PC-9 (cell line): ENCODE measurements at regions not wholly inside any gene's neighbourhood (a gene's known extent, or its start where the extent isn't known, plus 50 kb on each side); places are given as distances from the start of the nearest gene placed in this dataset.
"Not testable (repeated sequence)": the region's sequence is repeated elsewhere in the genome, so short reads cannot be mapped to it uniquely, and the experiment has no call there.

Source experiments
- BruUV-seq: library from RNA; stranded (reverse); fragments of 400-500 nt; replicated peaks from 2 replicates; lab custom pipeline; 2021; lab: Mats Ljungman, UMichigan
- CTCF ChIA-PET: fragments of 300-600 bp; sonication (Branson Sonifier 250); formaldehyde crosslinking; loops from one replicate; lab custom pipeline; 2022; ENCODE audit warnings: antibody characterized with exemption; lab: Charles Lee
- POLR2A ChIA-PET: fragments of 300-600 bp; sonication (Branson Sonifier 250); formaldehyde crosslinking; loops from one replicate; lab custom pipeline; 2022; ENCODE audit warnings: antibody characterized with exemption; ENCODE audit not compliant: unreplicated experiment; lab: Charles Lee
- DNase-seq, 2 experiments: peaks; one replicate each; pipeline versions ENCODE4 v3.0.0 to v3.0.0-alpha.2; 2015 to 2022; ENCODE audit warnings: mixed read lengths in 1 of 2
- H2AFZ ChIP-seq: fragments of 200-600 bp; sonication (generic); 2 replicates; pipeline ENCODE4 v1.8.1; 2017; ENCODE audit warnings: antibody characterized with exemption
- H3F3A ChIP-seq: fragments of 200-600 bp; sonication (generic); 2 replicates; pipeline ENCODE4 v1.8.1; 2017; ENCODE audit warnings: antibody characterized with exemption, mild to moderate bottlenecking, low read depth; ENCODE audit not compliant: insufficient read depth
- H3K27ac ChIP-seq: fragments of 200-600 bp; sonication (generic); 2 replicates; pipeline ENCODE4 v1.6.1; 2016; ENCODE audit warnings: mixed run types
- H3K27me3 ChIP-seq: fragments of 200-600 bp; sonication (generic); 2 replicates; pipeline ENCODE4 v1.6.1; 2016; ENCODE audit warnings: low read depth, mixed run types; ENCODE audit not compliant: insufficient read depth
- H3K36me3 ChIP-seq: fragments of 200-600 bp; sonication (generic); 2 replicates; pipeline ENCODE4 v1.6.1; 2016; ENCODE audit warnings: low read depth, mixed run types
- H3K4me1 ChIP-seq: fragments of 200-600 bp; sonication (generic); replicated peaks from 2 replicates; pipeline ENCODE4 v1.6.1; 2016; ENCODE audit warnings: mixed run types; ENCODE audit not compliant: insufficient read depth
- H3K4me2 ChIP-seq: fragments of 200-600 bp; sonication (generic); 2 replicates; pipeline ENCODE4 v1.6.1; 2017; ENCODE audit warnings: mixed run types
- H3K4me3 ChIP-seq: fragments of 200-600 bp; sonication (generic); 2 replicates; pipeline ENCODE4 v1.6.1; 2016; ENCODE audit warnings: mixed run types
- H3K79me2 ChIP-seq: fragments of 200-600 bp; sonication (generic); 2 replicates; pipeline ENCODE4 v1.6.1; 2017; ENCODE audit warnings: low read depth, mixed run types
- H3K9me2 ChIP-seq: fragments of 200-600 bp; sonication (generic); 2 replicates; pipeline ENCODE4 v1.8.1; 2017; ENCODE audit warnings: mild to moderate bottlenecking; ENCODE audit not compliant: insufficient read depth
- H3K9me3 ChIP-seq: fragments of 200-600 bp; sonication (generic); 2 replicates; pipeline ENCODE4 v1.8.1; 2016; ENCODE audit warnings: low read depth; ENCODE audit not compliant: insufficient read depth
- H4K20me1 ChIP-seq: fragments of 200-600 bp; sonication (generic); 2 replicates; pipeline ENCODE4 v1.8.1; 2017; ENCODE audit not compliant: insufficient read depth
- CTCF ChIP-seq: fragments of 200-600 bp; sonication (generic); conservative IDR thresholded peaks from 2 replicates; pipeline ENCODE4 v1.6.1; 2017; ENCODE audit warnings: mixed run types, antibody characterized with exemption, mild to moderate bottlenecking, moderate library complexity
- EZH2 ChIP-seq: fragments of 200-600 bp; sonication (generic); IDR thresholded peaks from 2 replicates; pipeline ENCODE4 v1.8.0; 2017; ENCODE audit warnings: antibody characterized with exemption, low read depth
- intact Hi-C: fragments of 100-400 bp; cut with micrococcal nuclease; formaldehyde crosslinking; loops from one replicate; pipeline ENCODE4 v1.10.0; 2022; ENCODE audit not compliant: unreplicated experiment

GRCh38 chr7:68185631-68186456 lies 1189.2 kb downstream of the TYW1 start:
- intact Hi-C loops, result no loop called here
- Histone ChIP-seq H3K4me1 (no peaks in the 10 kb centered on the region), H3K79me2 (no peaks in the 10 kb centered on the region), H2AFZ (no peak overlapping the region), H3K4me3 (no peak overlapping the region), H3K27ac (no peak overlapping the region), H3K27me3 (no peaks in the 10 kb centered on the region), H3K36me3 (no peaks in the 10 kb centered on the region), H3K9me2 (no peaks in the 10 kb centered on the region), H3K4me2 (no peak overlapping the region), H3K9me3 (no peaks in the 10 kb centered on the region; the same call in 1 of the 2 replicates), H4K20me1 (no peaks in the 10 kb centered on the region), H3F3A (no peaks in the 10 kb centered on the region)
- no peak for TF ChIP-seq CTCF
- TF ChIP-seq EZH2, result no peak
- no TSS peak for BruUV-seq
- DNase-seq, result no peak
- POLR2A ChIA-PET, result no interaction called here
- CTCF ChIA-PET, result interaction anchor here (0.7 kb wide), 1 partner anchor 808 kb away, joined by 4 read pairs; no protein-coding TSS in a partner anchor

- Histone ChIP-seq H3K27ac (no peak overlapping the region), H3K36me3 (no peaks in the 10 kb centered on the region), H4K20me1 (no peaks in the 10 kb centered on the region), H3K9me2 (no peaks in the 10 kb centered on the region), H3K9me3 (no peaks in the 10 kb centered on the region; the same call in 1 of the 2 replicates), H3K4me3 (no peak overlapping the region), H3K4me1 (no peaks in the 10 kb centered on the region), H3K79me2 (no peaks in the 10 kb centered on the region), H3F3A (no peaks in the 10 kb centered on the region), H2AFZ (no peak overlapping the region), H3K4me2 (no peak overlapping the region), H3K27me3 (no peaks in the 10 kb centered on the region)
- BruUV-seq, result no TSS peak
- ChIA-PET POLR2A (no interaction called here), CTCF (no interaction called here)
- intact Hi-C loops, result no loop called here
- DNase-seq, result no peak
- TF ChIP-seq EZH2, result no peak
- TF ChIP-seq CTCF, result no peak
Measured at GRCh38 chr7:68187532-68187931, 1190.9 kb downstream of the TYW1 start.

GRCh38 chr7:68192941-68193340 lies 1196.3 kb downstream of the TYW1 start:
- no peak for DNase-seq
- TF ChIP-seq EZH2, result no peak
- TF ChIP-seq CTCF, result no peak
- Histone ChIP-seq H3K36me3 (no peaks in the 10 kb centered on the region), H3K4me1 (no peaks in the 10 kb centered on the region), H3K27me3 (no peaks in the 10 kb centered on the region), H3K27ac (no peak overlapping the region), H3K79me2 (no peaks in the 10 kb centered on the region), H3K4me2 (no peak overlapping the region), H3K9me2 (no peaks in the 10 kb centered on the region), H3K4me3 (no peak overlapping the region), H3K9me3 (no peaks in the 10 kb centered on the region), H4K20me1 (no peaks in the 10 kb centered on the region), H3F3A (no peaks in the 10 kb centered on the region), H2AFZ (no peak overlapping the region)
- BruUV-seq, result no TSS peak
- ChIA-PET CTCF (no interaction called here), POLR2A (no interaction called here)
- intact Hi-C loops, result no loop called here

GRCh38 chr7:68195642-68196041 lies 1199.0 kb downstream of the TYW1 start:
- BruUV-seq, POLR2A ChIA-PET, H3K4me2 ChIP-seq, H3K79me2 ChIP-seq, H3K4me1 ChIP-seq, H3K36me3 ChIP-seq, H2AFZ ChIP-seq, H3K27ac ChIP-seq, H3F3A ChIP-seq, H3K4me3 ChIP-seq, CTCF ChIA-PET, intact Hi-C loops, H3K27me3 ChIP-seq, DNase-seq, H4K20me1 ChIP-seq, H3K9me3 ChIP-seq, H3K9me2 ChIP-seq: not testable (repeated sequence)
